HepG2 (cell line): ENCODE measurements at regions not wholly inside any gene's neighbourhood (a gene's known extent, or its start where the extent isn't known, plus 50 kb on each side); places are given as distances from the start of the nearest gene placed in this dataset.

Experiments
- BHLHE40 ChIP-seq: IDR thresholded peaks from 2 replicates; pipeline ENCODE4 v1.6.1; 2011; ENCODE audit warnings: low read length, improper control_type of control experiment
- ETV5 ChIP-seq: IDR thresholded peaks from 2 replicates; pipeline ENCODE4 v1.6.1; 2018; ENCODE audit warnings: missing biosample characterization, missing genetic modification reagents, inconsistent platforms, borderline replicate concordance
- FOSL1 ChIP-seq: sonication (generic); formaldehyde crosslinking; IDR thresholded peaks from 2 replicates; pipeline ENCODE4 v1.9.0; 2021; ENCODE audit warnings: missing genetic modification reagents, borderline replicate concordance
- GTF3A ChIP-seq: sonication (generic); formaldehyde crosslinking; conservative IDR thresholded peaks from 2 replicates; pipeline ENCODE4 v1.4.0; 2020; ENCODE audit warnings: mild to moderate bottlenecking, missing genetic modification reagents
- IRX3 ChIP-seq: sonication (generic); formaldehyde crosslinking; IDR thresholded peaks from 2 replicates; pipeline ENCODE4 v1.8.1; 2023; ENCODE audit warnings: mild to moderate bottlenecking, low read depth, missing genetic modification reagents, borderline replicate concordance
- MATR3 ChIP-seq: sonication (generic); formaldehyde crosslinking; IDR thresholded peaks from 2 replicates; pipeline ENCODE4 v1.4.0; 2020; ENCODE audit warnings: missing genetic modification reagents
- MED8 ChIP-seq: sonication (generic); formaldehyde crosslinking; IDR thresholded peaks from 2 replicates; pipeline ENCODE4 v1.8.1; 2023; ENCODE audit warnings: mild to moderate bottlenecking, missing genetic modification reagents; ENCODE audit not compliant: insufficient replicate concordance
- MIER3 ChIP-seq: IDR thresholded peaks from 2 replicates; pipeline ENCODE4 v1.6.1; 2016; ENCODE audit warnings: missing compliant biosample characterization, borderline replicate concordance
- MLX ChIP-seq: IDR thresholded peaks from 2 replicates; pipeline ENCODE4 v1.6.1; 2016
- NKX3-1 ChIP-seq: sonication (generic); formaldehyde crosslinking; IDR thresholded peaks from 2 replicates; pipeline ENCODE4 v1.5.0; 2020; ENCODE audit warnings: missing genetic modification reagents
- RBM22 ChIP-seq: fragments of 200-400 bp; formaldehyde crosslinking; optimal IDR thresholded peaks from 2 replicates; pipeline ENCODE3; 2017; ENCODE audit warnings: mild to moderate bottlenecking, low read length, moderate library complexity
- SNAI1 ChIP-seq: sonication (generic); formaldehyde crosslinking; IDR thresholded peaks from 2 replicates; pipeline ENCODE4 v1.5.0; 2020; ENCODE audit warnings: mild to moderate bottlenecking, missing genetic modification reagents, borderline replicate concordance
- STAT5B ChIP-seq: sonication (generic); formaldehyde crosslinking; IDR thresholded peaks from 2 replicates; pipeline ENCODE4 v1.4.0; 2020; ENCODE audit warnings: missing genetic modification reagents
- YEATS4 ChIP-seq: sonication (generic); formaldehyde crosslinking; IDR thresholded peaks from 2 replicates; pipeline ENCODE4 v1.4.0; 2020; ENCODE audit warnings: missing genetic modification reagents, borderline replicate concordance
- ZBTB37 ChIP-seq: sonication (generic); formaldehyde crosslinking; IDR thresholded peaks from 2 replicates; pipeline ENCODE4 v1.4.0; 2020; ENCODE audit warnings: mild to moderate bottlenecking, missing genetic modification reagents
- ZNF329 ChIP-seq: sonication (generic); formaldehyde crosslinking; IDR thresholded peaks from 2 replicates; pipeline ENCODE4 v1.9.0; 2021; ENCODE audit warnings: low read depth, mild to moderate bottlenecking, missing genetic modification reagents
- ZNF34 ChIP-seq: sonication (generic); formaldehyde crosslinking; IDR thresholded peaks from 2 replicates; pipeline ENCODE4 v1.4.0; 2020; ENCODE audit warnings: mild to moderate bottlenecking, missing genetic modification reagents, borderline replicate concordance
- ZNF567 ChIP-seq: sonication (generic); formaldehyde crosslinking; IDR thresholded peaks from 2 replicates; pipeline ENCODE4 v1.8.1; 2023; ENCODE audit warnings: mild to moderate bottlenecking, missing genetic modification reagents, borderline replicate concordance
- ZNF614 ChIP-seq: IDR thresholded peaks from 2 replicates; pipeline ENCODE4 v1.6.1; 2018; ENCODE audit warnings: missing biosample characterization, missing genetic modification reagents, inconsistent platforms, borderline replicate concordance
- TF ChIP-seq, protein P1 (sequence below): sonication (generic); formaldehyde crosslinking; IDR thresholded peaks from 2 replicates; pipeline ENCODE4 v1.4.0; 2020; ENCODE audit warnings: missing genetic modification reagents, borderline replicate concordance
- TF ChIP-seq, protein P2 (sequence below): sonication (generic); formaldehyde crosslinking; IDR thresholded peaks from 2 replicates; pipeline ENCODE4 v1.8.1; 2023; ENCODE audit warnings: missing genetic modification reagents, inconsistent platforms, borderline replicate concordance
- TF ChIP-seq, protein P3 (sequence below): sonication (generic); formaldehyde crosslinking; conservative IDR thresholded peaks from 2 replicates; pipeline ENCODE4 v1.4.0; 2020; ENCODE audit warnings: missing genetic modification reagents

DNA sequence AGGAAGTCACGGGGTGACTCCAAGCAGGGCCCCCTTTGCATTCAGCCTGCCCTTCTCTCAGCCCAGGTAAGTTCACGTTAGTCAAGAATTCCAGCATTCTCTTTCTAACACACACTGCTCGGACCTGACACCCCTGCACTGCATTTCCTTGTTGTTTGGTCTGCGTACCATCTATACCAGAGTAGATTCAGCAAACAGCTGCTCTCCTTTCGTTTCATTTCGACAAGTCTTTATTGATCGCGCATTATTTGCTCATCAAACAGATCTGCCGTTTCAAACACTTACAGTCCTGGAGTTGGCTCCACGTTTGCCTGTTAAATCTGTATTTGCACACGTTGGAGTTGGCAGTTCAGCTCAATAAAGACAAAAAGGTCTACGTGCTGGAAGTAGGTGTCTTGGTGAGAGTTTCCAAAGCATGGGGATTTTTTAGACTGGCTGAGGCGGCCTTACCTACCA is 495.1 kb downstream of the RPS24 start (continued):
- TF ChIP-seq BHLHE40 (peak; percentile 72), MED8 (CRISPR knock-in tag) (peak; percentile 56), MLX (CRISPR knock-in tag) (peak; percentile 70), ZNF614 (CRISPR knock-in tag) (peak; percentile 80; the same call in 1 of the 2 replicates), STAT5B (CRISPR knock-in tag) (no peak), RBM22 (no peak), ZNF329 (CRISPR knock-in tag) (no peak), SNAI1 (CRISPR knock-in tag) (no peak), ETV5 (CRISPR knock-in tag) (peak; percentile 71; the same call in 1 of the 2 replicates), MATR3 (CRISPR knock-in tag) (no peak), ZNF567 (CRISPR knock-in tag) (no peak), YEATS4 (peak; percentile 79), IRX3 (no peak), ZBTB37 (peak; percentile 76; the same call in 1 of the 2 replicates), GTF3A (no peak), NKX3-1 (CRISPR knock-in tag) (peak; percentile 92), FOSL1 (CRISPR knock-in tag) (no peak), MIER3 (CRISPR knock-in tag) (peak; percentile 86; the same call in 1 of the 2 replicates), ZNF34 (CRISPR knock-in tag) (no peak)
- TF ChIP-seq, protein P1, sequence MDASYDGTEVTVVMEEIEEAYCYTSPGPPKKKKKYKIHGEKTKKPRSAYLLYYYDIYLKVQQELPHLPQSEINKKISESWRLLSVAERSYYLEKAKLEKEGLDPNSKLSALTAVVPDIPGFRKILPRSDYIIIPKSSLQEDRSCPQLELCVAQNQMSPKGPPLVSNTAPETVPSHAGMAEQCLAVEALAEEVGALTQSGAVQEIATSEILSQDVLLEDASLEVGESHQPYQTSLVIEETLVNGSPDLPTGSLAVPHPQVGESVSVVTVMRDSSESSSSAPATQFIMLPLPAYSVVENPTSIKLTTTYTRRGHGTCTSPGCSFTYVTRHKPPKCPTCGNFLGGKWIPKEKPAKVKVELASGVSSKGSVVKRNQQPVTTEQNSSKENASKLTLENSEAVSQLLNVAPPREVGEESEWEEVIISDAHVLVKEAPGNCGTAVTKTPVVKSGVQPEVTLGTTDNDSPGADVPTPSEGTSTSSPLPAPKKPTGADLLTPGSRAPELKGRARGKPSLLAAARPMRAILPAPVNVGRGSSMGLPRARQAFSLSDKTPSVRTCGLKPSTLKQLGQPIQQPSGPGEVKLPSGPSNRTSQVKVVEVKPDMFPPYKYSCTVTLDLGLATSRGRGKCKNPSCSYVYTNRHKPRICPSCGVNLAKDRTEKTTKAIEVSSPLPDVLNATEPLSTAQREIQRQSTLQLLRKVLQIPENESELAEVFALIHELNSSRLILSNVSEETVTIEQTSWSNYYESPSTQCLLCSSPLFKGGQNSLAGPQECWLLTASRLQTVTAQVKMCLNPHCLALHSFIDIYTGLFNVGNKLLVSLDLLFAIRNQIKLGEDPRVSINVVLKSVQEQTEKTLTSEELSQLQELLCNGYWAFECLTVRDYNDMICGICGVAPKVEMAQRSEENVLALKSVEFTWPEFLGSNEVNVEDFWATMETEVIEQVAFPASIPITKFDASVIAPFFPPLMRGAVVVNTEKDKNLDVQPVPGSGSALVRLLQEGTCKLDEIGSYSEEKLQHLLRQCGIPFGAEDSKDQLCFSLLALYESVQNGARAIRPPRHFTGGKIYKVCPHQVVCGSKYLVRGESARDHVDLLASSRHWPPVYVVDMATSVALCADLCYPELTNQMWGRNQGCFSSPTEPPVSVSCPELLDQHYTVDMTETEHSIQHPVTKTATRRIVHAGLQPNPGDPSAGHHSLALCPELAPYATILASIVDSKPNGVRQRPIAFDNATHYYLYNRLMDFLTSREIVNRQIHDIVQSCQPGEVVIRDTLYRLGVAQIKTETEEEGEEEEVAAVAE (CRISPR knock-in tag): peak; percentile 61; the same call in 1 of the 2 replicates
- TF ChIP-seq, protein P2, sequence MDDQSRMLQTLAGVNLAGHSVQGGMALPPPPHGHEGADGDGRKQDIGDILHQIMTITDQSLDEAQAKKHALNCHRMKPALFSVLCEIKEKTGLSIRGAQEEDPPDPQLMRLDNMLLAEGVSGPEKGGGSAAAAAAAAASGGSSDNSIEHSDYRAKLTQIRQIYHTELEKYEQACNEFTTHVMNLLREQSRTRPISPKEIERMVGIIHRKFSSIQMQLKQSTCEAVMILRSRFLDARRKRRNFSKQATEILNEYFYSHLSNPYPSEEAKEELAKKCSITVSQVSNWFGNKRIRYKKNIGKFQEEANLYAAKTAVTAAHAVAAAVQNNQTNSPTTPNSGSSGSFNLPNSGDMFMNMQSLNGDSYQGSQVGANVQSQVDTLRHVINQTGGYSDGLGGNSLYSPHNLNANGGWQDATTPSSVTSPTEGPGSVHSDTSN (CRISPR knock-in tag): no peak
- TF ChIP-seq, protein P3, sequence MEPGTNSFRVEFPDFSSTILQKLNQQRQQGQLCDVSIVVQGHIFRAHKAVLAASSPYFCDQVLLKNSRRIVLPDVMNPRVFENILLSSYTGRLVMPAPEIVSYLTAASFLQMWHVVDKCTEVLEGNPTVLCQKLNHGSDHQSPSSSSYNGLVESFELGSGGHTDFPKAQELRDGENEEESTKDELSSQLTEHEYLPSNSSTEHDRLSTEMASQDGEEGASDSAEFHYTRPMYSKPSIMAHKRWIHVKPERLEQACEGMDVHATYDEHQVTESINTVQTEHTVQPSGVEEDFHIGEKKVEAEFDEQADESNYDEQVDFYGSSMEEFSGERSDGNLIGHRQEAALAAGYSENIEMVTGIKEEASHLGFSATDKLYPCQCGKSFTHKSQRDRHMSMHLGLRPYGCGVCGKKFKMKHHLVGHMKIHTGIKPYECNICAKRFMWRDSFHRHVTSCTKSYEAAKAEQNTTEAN: 0 out of 2 replicates have a peak, but pooled peaks have one; percentile 45
